Colonic mucosa (tissue), 4 donors: ENCODE measurements at regions not wholly inside any gene's neighbourhood (a gene's known extent, or its start where the extent isn't known, plus 50 kb on each side); places are given as distances from the start of the nearest gene placed in this dataset.

Experiments used
- DNase-seq: peaks from one replicate; pipeline ENCODE4 v3.0.0-alpha.2; 2020
- H3K27ac ChIP-seq: fragments of 200-600 bp; one replicate; pipeline ENCODE4 v1.8.0; 2021
- H3K27me3 ChIP-seq: fragments of 200-600 bp; one replicate; pipeline ENCODE4 v1.8.0; 2021
- H3K36me3 ChIP-seq: fragments of 200-600 bp; one replicate; pipeline ENCODE4 v1.8.0; 2021
- H3K4me1 ChIP-seq: fragments of 200-600 bp; one replicate; pipeline ENCODE4 v1.8.0; 2021; ENCODE audit warnings: mild to moderate bottlenecking
- H3K4me3 ChIP-seq: fragments of 200-600 bp; one replicate; pipeline ENCODE4 v1.8.0; 2021
- H3K9ac ChIP-seq, 2 donors: one replicate each; pipeline ENCODE4 v1.7.0; 2013; ENCODE audit warnings: control low read depth in 2 of 2, low read depth in 2 of 2, low read length in 2 of 2
- H3K9me3 ChIP-seq: fragments of 200-600 bp; one replicate; pipeline ENCODE4 v1.8.0; 2021
- intact Hi-C: fragments of 100-400 bp; cut with DNase I; formaldehyde crosslinking; loops from one replicate; pipeline ENCODE4 v1.14.1; 2022
- TF ChIP-seq, protein P1 (sequence below): fragments of 200-600 bp; IDR thresholded peaks from one replicate; pipeline ENCODE4 v1.8.0; 2022; ENCODE audit warnings: antibody characterized with exemption, mild to moderate bottlenecking
- donor health status: healthy.
- donor health status: DM: no; HTN: no; CAD: no.
- donor health status: DM: no; HTN: no; CAD: no.

GRCh38 chr11:70577258-70577603 lies 178.9 kb downstream of the CTTN start:
- intact Hi-C loops: no loop called here
- H3K4me3 ChIP-seq: no peak overlapping the region
- H3K9ac ChIP-seq: no peak overlapping the region
- no peaks in the 10 kb centered on the region for H3K9me3 ChIP-seq
- no peaks in the 10 kb centered on the region for H3K4me1 ChIP-seq
- H3K27me3 ChIP-seq: no peaks in the 10 kb centered on the region
- TF ChIP-seq, protein P1, sequence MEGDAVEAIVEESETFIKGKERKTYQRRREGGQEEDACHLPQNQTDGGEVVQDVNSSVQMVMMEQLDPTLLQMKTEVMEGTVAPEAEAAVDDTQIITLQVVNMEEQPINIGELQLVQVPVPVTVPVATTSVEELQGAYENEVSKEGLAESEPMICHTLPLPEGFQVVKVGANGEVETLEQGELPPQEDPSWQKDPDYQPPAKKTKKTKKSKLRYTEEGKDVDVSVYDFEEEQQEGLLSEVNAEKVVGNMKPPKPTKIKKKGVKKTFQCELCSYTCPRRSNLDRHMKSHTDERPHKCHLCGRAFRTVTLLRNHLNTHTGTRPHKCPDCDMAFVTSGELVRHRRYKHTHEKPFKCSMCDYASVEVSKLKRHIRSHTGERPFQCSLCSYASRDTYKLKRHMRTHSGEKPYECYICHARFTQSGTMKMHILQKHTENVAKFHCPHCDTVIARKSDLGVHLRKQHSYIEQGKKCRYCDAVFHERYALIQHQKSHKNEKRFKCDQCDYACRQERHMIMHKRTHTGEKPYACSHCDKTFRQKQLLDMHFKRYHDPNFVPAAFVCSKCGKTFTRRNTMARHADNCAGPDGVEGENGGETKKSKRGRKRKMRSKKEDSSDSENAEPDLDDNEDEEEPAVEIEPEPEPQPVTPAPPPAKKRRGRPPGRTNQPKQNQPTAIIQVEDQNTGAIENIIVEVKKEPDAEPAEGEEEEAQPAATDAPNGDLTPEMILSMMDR: no peak
- DNase-seq: no peak
- no peak overlapping the region for H3K27ac ChIP-seq
- no peaks in the 10 kb centered on the region for H3K36me3 ChIP-seq

GRCh38 chr11:70577948-70578347 lies 179.6 kb downstream of the CTTN start:
- H3K4me1 ChIP-seq: no peaks in the 10 kb centered on the region
- H3K4me3 ChIP-seq: no peak overlapping the region
- intact Hi-C loops: no loop called here
- no peaks in the 10 kb centered on the region for H3K27me3 ChIP-seq
- no peak overlapping the region for H3K9ac ChIP-seq
- no peaks in the 10 kb centered on the region for H3K36me3 ChIP-seq
- H3K9me3 ChIP-seq: no peaks in the 10 kb centered on the region
- TF ChIP-seq, protein P1: no peak
- H3K27ac ChIP-seq: no peak overlapping the region
- DNase-seq: no peak

- Histone ChIP-seq H3K9ac (no peak overlapping the region), H3K36me3 (no peaks in the 10 kb centered on the region), H3K27me3 (no peaks in the 10 kb centered on the region), H3K27ac (no peak overlapping the region), H3K4me3 (no peak overlapping the region), H3K4me1 (no peaks in the 10 kb centered on the region), H3K9me3 (no peaks in the 10 kb centered on the region)
- intact Hi-C loops: no loop called here
- TF ChIP-seq, protein P1: no peak
- no peak for DNase-seq
Measured at GRCh38 chr11:70578371-70578770, 180.0 kb downstream of the CTTN start.

GRCh38 chr11:70578831-70579230 lies 180.5 kb downstream of the CTTN start:
- DNase-seq: no peak
- Histone ChIP-seq H3K27me3 (no peaks in the 10 kb centered on the region), H3K36me3 (no peaks in the 10 kb centered on the region), H3K4me1 (no peaks in the 10 kb centered on the region), H3K4me3 (no peak overlapping the region), H3K27ac (no peak overlapping the region), H3K9me3 (no peaks in the 10 kb centered on the region), H3K9ac (no peak overlapping the region)
- TF ChIP-seq, protein P1: no peak
- intact Hi-C loops: no loop called here

DNA sequence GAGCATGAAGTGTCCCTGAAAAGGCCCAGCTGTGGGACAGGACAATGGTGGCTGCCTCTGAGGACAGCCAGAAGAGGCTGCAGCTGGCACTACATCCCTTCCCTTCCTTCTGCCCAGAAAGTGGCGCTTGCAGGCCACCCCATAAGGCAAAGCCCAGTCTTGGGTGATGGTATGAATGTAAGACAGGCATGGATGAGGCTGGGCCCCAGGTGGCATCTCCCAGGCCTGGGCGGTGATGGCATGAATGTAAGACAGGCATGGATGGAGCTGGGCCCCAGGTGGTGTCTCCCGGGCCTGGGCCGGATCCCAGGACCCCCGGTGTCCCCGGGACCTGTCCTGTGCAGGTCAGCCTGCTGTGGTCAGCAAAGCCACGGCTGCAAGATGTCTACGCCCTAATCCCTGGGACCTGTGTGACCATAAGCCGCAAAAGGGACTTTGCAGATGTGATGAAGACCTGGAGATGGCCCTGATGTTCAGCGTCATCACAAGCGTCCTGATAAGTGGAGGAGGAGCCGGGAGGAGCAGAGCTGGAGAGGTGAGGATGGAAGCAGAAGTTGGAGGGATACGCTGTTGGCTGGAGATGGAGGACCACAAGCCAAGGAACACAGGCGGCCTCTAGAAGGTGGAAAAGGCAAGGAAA lies 181.1 kb downstream of the CTTN start:
- Histone ChIP-seq H3K27ac (no peak overlapping the region), H3K4me1 (no peaks in the 10 kb centered on the region), H3K9ac (no peak overlapping the region), H3K4me3 (no peak overlapping the region), H3K36me3 (no peaks in the 10 kb centered on the region), H3K9me3 (no peaks in the 10 kb centered on the region), H3K27me3 (no peaks in the 10 kb centered on the region)
- intact Hi-C loops: no loop called here
- no peak for DNase-seq
- TF ChIP-seq, protein P1: no peak
